ENCODE measurements at regions not wholly inside any gene's neighbourhood (a gene's known extent, or its start where the extent isn't known, plus 50 kb on each side); places are given as distances from the start of the nearest gene placed in this dataset.

DNA sequence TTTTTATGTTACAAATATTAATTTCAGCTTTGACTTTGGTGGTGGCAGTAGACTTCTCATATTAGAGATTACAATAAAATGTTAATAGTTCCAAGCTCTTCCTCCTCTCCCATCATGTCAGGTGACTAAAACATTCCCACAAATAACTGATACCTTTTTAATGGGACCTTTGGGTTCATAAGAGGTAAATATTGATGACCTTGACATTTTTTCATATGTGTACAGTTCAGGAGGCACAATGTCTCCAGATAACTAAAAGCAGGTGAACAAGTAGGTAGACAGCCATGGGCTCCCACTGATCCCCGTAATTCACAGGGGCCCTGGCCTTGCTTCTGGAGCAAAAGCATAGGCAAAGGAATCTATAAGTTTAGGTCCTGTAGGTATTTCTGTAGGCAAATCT lies 317.7 kb downstream of the SOX4 start:
- no peak for TF ChIP-seq POLR2A (IDR thresholded peaks at IDR 0.05)
- TF ChIP-seq, protein P1, sequence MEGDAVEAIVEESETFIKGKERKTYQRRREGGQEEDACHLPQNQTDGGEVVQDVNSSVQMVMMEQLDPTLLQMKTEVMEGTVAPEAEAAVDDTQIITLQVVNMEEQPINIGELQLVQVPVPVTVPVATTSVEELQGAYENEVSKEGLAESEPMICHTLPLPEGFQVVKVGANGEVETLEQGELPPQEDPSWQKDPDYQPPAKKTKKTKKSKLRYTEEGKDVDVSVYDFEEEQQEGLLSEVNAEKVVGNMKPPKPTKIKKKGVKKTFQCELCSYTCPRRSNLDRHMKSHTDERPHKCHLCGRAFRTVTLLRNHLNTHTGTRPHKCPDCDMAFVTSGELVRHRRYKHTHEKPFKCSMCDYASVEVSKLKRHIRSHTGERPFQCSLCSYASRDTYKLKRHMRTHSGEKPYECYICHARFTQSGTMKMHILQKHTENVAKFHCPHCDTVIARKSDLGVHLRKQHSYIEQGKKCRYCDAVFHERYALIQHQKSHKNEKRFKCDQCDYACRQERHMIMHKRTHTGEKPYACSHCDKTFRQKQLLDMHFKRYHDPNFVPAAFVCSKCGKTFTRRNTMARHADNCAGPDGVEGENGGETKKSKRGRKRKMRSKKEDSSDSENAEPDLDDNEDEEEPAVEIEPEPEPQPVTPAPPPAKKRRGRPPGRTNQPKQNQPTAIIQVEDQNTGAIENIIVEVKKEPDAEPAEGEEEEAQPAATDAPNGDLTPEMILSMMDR (IDR thresholded peaks at IDR 0.05): no peak
- TF ChIP-seq EP300 (IDR thresholded peaks at IDR 0.05): no peak
